GM10266 (cell line): ENCODE measurements at regions not wholly inside any gene's neighbourhood (a gene's known extent, or its start where the extent isn't known, plus 50 kb on each side); places are given as distances from the start of the nearest gene placed in this dataset.
A peak's percentile ranks its signal among the peaks of the same experiment; 100 is the strongest.

Experiments
- DNase-seq: peaks from one replicate; pipeline ENCODE4 v3.0.0; 2012; ENCODE audit errors: extremely low spot score
- TF ChIP-seq, protein P1 (sequence below): IDR thresholded peaks from 2 replicates; pipeline ENCODE4 v1.5.1; 2012; ENCODE audit warnings: mild to moderate bottlenecking, low read depth; ENCODE audit not compliant: control insufficient read depth, insufficient read depth; ENCODE audit errors: missing control alignments

DNA sequence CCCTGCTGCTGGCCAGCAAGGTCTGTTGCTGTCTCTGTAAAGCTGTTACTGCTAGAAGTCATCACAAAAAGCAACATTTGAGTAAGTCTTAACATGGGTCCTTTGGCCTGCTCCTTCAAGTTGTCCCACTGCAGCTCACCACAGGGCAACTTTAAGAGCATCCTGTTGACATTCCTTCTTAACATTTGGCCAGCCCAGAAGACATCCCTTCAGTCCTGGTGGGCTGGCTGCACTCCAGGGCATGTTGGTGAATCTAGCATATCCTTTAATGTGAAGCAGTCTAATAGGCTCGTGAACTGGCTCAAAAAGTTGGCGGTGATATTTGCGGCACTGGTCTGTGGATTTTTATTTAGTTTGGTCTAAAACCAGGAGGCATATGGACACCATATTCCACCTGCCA is 92.2 kb upstream of the MAML3 start:
- TF ChIP-seq, protein P1, sequence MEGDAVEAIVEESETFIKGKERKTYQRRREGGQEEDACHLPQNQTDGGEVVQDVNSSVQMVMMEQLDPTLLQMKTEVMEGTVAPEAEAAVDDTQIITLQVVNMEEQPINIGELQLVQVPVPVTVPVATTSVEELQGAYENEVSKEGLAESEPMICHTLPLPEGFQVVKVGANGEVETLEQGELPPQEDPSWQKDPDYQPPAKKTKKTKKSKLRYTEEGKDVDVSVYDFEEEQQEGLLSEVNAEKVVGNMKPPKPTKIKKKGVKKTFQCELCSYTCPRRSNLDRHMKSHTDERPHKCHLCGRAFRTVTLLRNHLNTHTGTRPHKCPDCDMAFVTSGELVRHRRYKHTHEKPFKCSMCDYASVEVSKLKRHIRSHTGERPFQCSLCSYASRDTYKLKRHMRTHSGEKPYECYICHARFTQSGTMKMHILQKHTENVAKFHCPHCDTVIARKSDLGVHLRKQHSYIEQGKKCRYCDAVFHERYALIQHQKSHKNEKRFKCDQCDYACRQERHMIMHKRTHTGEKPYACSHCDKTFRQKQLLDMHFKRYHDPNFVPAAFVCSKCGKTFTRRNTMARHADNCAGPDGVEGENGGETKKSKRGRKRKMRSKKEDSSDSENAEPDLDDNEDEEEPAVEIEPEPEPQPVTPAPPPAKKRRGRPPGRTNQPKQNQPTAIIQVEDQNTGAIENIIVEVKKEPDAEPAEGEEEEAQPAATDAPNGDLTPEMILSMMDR, result no peak
- DNase-seq, result no peak

DNA sequence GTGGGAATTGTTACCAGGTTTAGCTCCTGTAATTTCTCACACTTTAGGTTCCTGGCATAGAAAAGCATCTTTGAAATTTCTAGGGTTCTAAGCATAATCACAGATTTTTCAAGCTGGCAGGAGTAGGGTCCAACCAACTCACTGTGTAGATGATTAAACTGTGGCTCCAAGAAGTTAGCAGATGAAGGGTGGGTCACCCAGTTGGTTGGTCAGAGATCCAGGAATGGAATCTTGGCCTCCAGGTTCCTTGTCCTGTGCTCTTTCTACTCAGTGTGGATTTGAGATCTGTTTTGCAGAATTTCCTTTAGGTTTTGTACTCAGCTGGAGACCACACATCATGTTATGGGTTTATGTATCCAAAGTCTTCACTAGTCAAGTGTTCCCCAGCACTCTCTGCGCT is 90.3 kb upstream of the MAML3 start:
- no peak for DNase-seq
- TF ChIP-seq, protein P1, result no peak

DNA sequence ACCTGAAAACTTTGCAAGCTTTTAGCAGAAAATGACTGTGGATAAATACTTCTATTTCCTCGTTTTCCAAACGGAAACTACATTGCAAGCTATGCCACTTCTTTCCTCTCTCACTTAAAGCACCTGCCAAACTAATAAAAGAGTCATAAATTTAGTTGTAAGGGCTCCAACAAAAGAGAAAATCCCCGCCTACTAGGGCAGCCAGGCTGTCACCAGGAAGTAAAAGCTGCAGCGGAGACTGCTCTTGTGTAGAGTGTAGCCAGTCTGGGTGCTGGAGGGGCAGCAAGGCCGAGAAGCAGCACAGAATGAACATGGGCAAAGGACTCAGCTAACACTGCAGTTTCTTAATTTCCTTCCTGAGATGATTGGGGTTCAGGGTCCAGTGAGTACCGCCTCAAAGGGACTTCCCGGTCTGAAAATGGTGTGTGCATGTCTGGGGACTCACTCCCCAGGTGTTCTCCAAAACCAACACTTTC is 89.3 kb upstream of the MAML3 start:
- TF ChIP-seq, protein P1, result no peak
- peak; percentile 41 for DNase-seq

DNA sequence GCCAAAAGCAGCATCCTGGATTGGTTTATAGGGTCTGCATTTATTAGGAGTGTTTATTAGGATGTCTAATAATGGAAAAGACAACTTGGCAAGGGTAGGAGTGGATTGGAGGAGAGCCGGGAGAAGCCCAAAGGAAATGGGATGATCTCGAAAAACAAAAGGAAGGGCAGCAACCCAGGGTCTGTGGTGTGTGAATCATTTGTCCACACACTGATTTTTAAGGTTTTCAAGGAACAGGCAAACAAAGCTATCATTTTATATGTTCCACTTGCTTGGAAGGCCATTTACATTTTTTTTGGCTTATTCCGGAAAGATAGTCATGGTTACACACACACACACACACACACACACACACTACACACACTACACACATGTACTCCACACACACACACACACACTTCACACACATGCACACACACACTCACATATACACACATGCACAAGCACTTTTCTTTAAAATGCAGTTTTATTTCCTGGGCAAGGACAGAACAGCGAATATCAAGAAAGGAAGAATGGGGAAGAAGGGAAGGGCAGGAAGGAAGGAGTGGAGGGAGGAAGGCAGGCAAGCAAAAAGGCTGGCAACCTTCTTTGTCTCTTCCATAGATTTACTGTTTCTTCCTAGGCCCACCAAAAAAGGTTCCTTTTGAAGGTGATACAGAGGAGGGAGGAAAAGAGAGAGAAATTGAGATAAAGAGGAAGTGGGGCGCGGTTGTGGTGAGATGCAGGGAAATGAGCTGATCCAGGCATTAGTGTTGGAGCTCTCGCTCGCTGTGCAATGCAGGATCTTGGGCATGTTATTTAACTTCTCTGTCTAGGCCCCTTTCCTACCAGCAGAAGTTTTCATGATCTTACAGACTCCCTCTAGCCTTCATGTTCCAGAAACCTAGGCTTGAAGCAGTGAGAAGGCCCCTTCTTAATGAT is 88.6 kb upstream of the MAML3 start:
- DNase-seq, result no peak
- TF ChIP-seq, protein P1, result no peak

DNA sequence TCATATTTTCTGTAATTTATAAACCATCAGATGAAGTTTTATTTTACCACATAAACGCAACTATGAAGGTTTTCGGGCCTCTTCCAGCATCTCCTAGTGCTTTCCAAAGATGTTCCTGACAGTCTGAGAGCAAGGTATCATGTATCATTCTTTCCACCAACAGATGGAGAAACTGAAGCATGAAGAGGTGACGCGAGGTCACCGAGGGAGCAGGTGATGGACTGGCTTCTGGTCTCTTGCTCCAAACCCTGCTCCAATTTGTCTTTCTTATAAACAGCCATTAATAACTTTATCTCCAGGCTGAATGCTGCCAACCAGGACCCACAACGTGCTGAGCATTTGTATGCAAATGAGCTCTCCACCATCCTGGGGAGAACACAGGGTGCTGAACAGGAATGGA is 86.3 kb upstream of the MAML3 start:
- DNase-seq, result no peak
- TF ChIP-seq, protein P1, result no peak

DNA sequence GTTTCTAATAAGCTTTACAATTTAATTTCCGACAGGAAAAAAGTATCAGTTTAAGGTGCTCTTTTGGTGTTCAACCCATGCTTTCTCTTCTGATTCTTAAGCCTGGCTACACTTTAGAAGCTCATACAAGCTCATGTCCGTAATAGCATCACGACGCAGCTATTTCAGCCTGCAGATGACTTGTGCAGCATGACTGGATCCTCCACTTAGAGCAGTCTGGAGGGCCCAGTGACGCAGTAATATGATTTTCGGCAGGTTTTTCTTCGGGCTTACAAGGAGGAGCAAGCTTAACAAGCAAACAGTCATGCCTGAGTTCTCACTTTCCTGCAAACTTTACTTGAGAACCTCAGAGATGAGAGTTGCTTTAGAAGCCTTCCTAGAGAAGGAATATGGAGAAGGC is 85.3 kb upstream of the MAML3 start:
- TF ChIP-seq, protein P1, result no peak
- DNase-seq, result no peak

DNA sequence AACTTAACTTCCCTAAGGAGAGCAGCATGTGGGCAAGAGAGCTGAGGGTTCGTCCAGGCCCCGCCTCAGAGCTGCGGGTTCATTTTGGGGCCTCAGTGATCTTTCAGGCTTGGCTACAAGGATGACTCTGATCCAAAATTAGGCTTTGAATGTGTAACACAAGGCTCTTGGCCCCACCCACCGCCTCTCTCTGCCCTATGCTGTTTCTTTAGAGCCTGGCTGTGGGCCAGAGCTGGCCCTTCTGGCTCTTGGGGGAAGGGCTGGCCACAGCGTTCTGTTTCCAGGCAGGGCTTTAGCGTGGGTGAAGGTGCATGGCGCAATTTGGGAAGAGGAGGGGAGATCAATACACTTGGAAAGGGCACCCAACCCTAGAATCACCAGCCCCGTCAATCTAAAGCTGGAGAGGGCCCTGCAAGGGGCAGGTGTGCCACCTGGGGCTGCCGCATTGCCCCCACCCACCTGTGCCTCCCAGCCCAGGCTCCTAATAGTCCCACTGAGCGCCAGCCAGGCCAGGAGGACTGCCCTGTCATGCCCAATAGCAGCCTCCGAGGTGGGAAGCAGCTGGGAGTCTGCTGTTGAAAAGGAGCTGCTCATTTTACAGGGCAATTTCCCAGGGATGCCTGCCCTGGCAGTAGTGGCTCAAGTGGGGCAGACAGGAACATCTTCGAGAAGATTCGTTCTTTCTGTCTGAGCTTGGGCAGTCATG is 84.5 kb upstream of the MAML3 start:
- TF ChIP-seq, protein P1, result no peak
- DNase-seq, result no peak
